Pons (tissue), 1 donor: ENCODE measurements at regions not wholly inside any gene's neighbourhood (a gene's known extent, or its start where the extent isn't known, plus 50 kb on each side); places are given as distances from the start of the nearest gene placed in this dataset.

Experiments
- DNase-seq: peaks from one replicate; pipeline ENCODE4 v3.0.0-alpha.2; 2016; ENCODE audit warnings: low spot score

- no peak for DNase-seq
Observed at GRCh38 chr1:34697818-34698217, 57.0 kb upstream of the GJB5 start.

GRCh38 chr1:34701326-34702060 lies 53.4 kb upstream of the GJB5 start:
- DNase-seq: no peak
